ENCODE measurements at regions not wholly inside any gene's neighbourhood (a gene's known extent, or its start where the extent isn't known, plus 50 kb on each side); places are given as distances from the start of the nearest gene placed in this dataset.

GRCh38 chr11:122165607-122166371 is 49.8 kb upstream of the BLID start:
- intact Hi-C loops (cut with DNase I): no loop called here
- FAIRE-seq: no peak

More at GRCh38 chr11:122165607-122166371, 49.8 kb upstream of the BLID start:
- Histone ChIP-seq H3K27ac (no peak overlapping the region), H3K4me1 (no peaks in the 10 kb centered on the region), H3K4me3 (no peak overlapping the region), H3K27me3 (no peaks in the 10 kb centered on the region), H3K9me3 (no peaks in the 10 kb centered on the region), H3K36me3 (no peaks in the 10 kb centered on the region)
- 82 to 84% methylated on average over 7 of the region's 7 CpGs for WGBS, 2 donors
- DNase-seq (no peak), ATAC-seq (peak in 1 of 4 donors; percentile 57)
- no peak for TF ChIP-seq CTCF (IDR thresholded peaks at IDR 0.05)
